Activated CD4-positive, alpha-beta T cell treated with anti-CD3 and anti-CD28 coated beads, Interleukin-2, amount 10 ng/mL, durations not matched to agents 7 days and 5 days (primary cell): ENCODE measurements at regions not wholly inside any gene's neighbourhood (a gene's known extent, or its start where the extent isn't known, plus 50 kb on each side); places are given as distances from the start of the nearest gene placed in this dataset.
"Not testable (repeated sequence)": the region's sequence is repeated elsewhere in the genome, so short reads cannot be mapped to it uniquely, and the experiment has no call there.

ENCODE experiments used
- CTCF ChIA-PET: fragments of 350-600 bp; sonication (Branson Sonifier 250); formaldehyde crosslinking; loops from one replicate; lab custom pipeline; 2021; ENCODE audit warnings: antibody characterized with exemption; lab: Charles Lee
- POLR2A ChIA-PET: fragments of 350-600 bp; sonication (Branson Sonifier 250); formaldehyde crosslinking; loops from one replicate; lab custom pipeline; 2021; ENCODE audit warnings: antibody characterized with exemption; lab: Charles Lee
- DNase-seq: peaks from one replicate; pipeline ENCODE4 v3.0.0-alpha.2; 2020
- H3K27ac Mint-ChIP-seq: one replicate; pipeline ENCODE4 v1.8.0; 2021; ENCODE audit warnings: mild to moderate bottlenecking, moderate library complexity, mixed read lengths
- H3K27me3 Mint-ChIP-seq: one replicate; pipeline ENCODE4 v1.8.0; 2021; ENCODE audit warnings: mixed read lengths
- H3K36me3 Mint-ChIP-seq: one replicate; pipeline ENCODE4 v1.8.0; 2021; ENCODE audit warnings: low read depth, mixed read lengths
- H3K4me1 Mint-ChIP-seq: one replicate; pipeline ENCODE4 v1.8.0; 2021; ENCODE audit warnings: mixed read lengths
- H3K4me3 Mint-ChIP-seq: one replicate; pipeline ENCODE4 v1.8.0; 2021; ENCODE audit warnings: mild to moderate bottlenecking, moderate library complexity, mixed read lengths
- H3K9me3 Mint-ChIP-seq: one replicate; pipeline ENCODE4 v1.8.0; 2021; ENCODE audit warnings: mixed read lengths

DNA sequence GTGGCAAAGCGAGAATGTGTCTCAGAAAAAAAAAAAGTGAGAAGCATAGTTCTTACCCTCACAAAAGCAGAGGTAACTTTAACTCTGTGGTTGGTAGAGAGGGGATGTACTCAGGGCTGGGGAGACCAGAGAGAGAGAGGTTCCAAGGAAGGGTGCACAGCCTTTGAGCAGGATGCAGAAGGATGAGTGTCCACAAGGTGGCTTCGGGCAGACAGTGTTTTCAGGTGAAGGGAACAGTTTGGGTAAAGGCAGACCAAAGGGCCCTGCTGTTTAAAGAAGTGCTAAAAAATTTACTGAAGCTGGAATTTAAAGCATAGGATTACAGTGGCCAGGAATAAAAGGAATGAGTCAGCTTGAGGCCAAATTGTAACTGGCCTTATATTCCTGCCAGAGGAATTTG is 2240.6 kb downstream of the EPHA3 start:
- H3K9me3 Mint-ChIP-seq: peaks cover 20% of the 10 kb centered on the region
- POLR2A ChIA-PET, H3K27me3 Mint-ChIP-seq, H3K4me1 Mint-ChIP-seq, H3K36me3 Mint-ChIP-seq, H3K27ac Mint-ChIP-seq, H3K4me3 Mint-ChIP-seq, DNase-seq, CTCF ChIA-PET: not testable (repeated sequence)

DNA sequence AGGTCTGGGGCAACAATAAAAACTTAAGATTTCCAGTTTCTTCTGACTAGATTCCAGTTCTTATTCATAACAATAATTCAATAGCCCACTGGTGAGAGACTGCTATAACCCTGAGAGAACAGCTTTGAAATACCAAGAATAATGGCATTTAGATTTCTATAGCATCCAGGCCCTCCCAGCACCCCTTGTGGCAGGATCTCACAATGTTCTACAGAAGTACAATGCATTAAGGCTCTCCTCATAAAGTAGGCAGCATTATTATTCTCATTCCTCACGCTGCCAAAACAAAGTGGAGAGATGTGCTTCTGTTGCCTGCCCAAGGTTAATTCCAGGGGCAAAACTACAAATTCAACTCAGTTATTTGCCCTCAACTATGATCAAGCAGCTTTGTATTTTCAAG is 2241.7 kb downstream of the EPHA3 start:
- POLR2A ChIA-PET, H3K4me1 Mint-ChIP-seq, H3K36me3 Mint-ChIP-seq, DNase-seq, H3K27ac Mint-ChIP-seq, H3K4me3 Mint-ChIP-seq, H3K27me3 Mint-ChIP-seq, CTCF ChIA-PET: not testable (repeated sequence)
- H3K9me3 Mint-ChIP-seq: peaks cover 18% of the 10 kb centered on the region

DNA sequence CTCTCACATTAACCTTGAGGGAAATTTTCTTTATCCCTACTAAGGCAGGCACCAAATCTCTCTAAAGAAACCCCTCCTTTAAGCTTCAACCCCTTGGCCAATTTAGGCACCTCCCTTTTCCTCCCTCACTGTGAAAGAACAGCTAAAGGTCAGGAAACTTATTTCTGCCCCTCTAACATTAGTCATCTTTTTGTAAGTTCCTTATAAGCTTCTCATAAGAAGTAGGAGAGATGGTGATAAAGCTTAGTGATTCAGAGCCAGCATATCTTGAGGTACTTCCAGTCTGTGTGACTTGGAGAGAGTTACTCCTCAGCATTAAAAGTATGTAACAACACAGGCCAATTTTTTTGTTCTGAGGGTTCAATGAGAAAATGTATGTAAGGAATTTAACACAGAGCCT is 2244.7 kb downstream of the EPHA3 start:
- POLR2A ChIA-PET: not testable (repeated sequence)

DNA sequence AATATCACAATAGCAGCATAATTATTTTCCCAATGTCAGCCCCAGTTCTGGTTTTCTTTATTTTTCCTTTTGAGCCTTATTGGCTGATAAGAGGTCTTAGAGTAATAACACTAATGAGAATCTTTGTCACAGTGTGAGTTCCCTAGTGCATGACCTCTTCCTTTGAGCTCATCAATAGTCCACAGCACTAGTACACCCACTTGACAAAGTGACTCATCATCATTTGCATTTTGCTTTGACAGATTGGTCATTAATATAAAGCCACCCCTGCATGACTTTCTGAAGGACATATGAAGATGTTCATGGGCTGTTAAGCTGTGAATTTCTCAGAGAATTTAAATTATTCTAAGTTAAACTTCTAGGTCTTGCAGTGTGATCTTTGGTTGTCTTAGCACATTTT is 2251.9 kb downstream of the EPHA3 start:
- H3K4me1 Mint-ChIP-seq, CTCF ChIA-PET: not testable (repeated sequence)
- peaks cover 17% of the 10 kb centered on the region for H3K9me3 Mint-ChIP-seq

More for the DNA sequence above, 2244.7 kb downstream of the EPHA3 start:
- H3K36me3 Mint-ChIP-seq, H3K4me3 Mint-ChIP-seq, H3K4me1 Mint-ChIP-seq, DNase-seq, H3K27me3 Mint-ChIP-seq, CTCF ChIA-PET, H3K27ac Mint-ChIP-seq: not testable (repeated sequence)
- peaks cover 29% of the 10 kb centered on the region for H3K9me3 Mint-ChIP-seq

DNA sequence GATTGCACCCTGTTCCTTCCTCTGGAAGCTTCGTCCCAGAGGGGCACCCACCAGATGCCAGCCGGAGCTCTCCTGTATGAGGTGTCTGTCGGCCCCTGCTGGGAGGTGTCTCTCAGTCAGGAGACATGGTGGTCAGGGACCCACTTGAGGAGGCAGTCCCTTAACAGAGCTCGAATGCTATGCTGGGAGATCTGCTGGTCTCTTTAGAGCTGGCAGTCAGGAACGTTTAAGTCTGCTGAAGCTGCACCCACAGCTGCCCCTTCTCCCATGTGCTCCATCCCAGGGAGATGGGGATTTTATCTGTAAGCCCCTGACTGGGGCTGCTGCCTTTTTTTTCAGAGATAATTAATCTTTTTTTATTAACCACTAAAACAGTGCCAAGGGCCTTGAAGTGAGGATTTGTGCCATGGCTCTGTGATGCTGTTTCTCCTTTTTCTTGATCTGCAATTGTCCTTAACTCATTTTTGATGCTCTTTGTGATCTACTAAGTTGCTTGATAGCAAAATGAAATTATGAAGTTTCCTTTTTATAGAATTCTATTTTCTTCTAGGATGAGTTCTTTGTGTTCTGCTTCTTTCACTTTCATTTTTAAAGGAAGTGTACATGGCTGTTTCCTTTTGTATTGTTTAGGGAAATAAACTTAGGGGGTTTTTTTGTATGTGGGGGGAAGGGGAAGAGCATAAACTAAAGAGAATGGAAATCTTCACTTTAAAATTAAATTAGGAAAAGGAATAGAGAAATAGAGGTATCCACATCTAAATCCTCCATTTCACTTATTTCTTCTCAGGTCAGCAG is 2275.9 kb downstream of the EPHA3 start:
- H3K27me3 Mint-ChIP-seq, CTCF ChIA-PET, H3K4me1 Mint-ChIP-seq, POLR2A ChIA-PET, DNase-seq, H3K4me3 Mint-ChIP-seq, H3K36me3 Mint-ChIP-seq: not testable (repeated sequence)
- Mint-ChIP-seq H3K27ac (peak overlapping the region; percentile 4), H3K9me3 (peaks cover 20% of the 10 kb centered on the region)

More for the DNA sequence above, 2251.9 kb downstream of the EPHA3 start:
- DNase-seq, H3K4me3 Mint-ChIP-seq, H3K27ac Mint-ChIP-seq, H3K27me3 Mint-ChIP-seq, H3K36me3 Mint-ChIP-seq, POLR2A ChIA-PET: not testable (repeated sequence)

DNA sequence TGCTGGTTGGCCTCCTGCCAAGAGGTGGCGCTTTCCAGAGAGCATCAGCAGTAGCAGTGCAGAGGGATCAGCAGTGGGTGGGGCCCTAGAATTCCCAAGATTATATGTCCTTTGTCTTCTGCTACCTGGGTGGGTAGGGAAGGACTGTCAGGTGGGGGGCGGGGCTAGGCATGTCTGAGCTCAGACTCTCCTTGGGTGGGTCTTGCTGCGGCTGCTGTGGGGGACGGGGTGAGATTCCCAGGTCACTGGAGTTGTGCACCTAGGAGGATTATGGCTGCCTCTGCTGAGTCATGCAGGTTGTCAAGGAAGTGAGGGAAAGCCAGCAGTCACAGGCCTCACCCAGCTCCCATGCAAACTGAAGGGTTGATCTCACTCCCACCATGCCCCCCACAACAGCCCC is 2296.5 kb downstream of the EPHA3 start:
- CTCF ChIA-PET, H3K4me3 Mint-ChIP-seq: not testable (repeated sequence)

DNA sequence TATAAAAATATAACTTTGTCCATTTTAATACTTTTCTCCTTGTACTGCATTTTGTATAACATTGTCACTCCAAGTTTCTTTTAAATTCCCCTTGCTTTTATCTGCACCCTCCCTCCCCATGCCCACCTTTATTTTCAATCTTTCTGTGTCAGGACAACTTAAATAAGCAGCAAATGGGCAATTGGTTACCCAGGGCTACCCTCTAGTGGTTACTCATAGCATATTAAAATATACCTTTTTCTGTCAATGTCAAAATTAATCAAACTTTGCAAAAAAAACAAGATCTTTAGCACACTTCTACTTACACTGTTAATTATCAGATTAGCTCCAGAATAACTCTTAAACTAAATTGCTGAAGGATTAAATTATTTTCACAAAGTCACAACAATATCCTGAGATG is 2334.6 kb downstream of the EPHA3 start:
- H3K27me3 Mint-ChIP-seq, POLR2A ChIA-PET, CTCF ChIA-PET, H3K9me3 Mint-ChIP-seq, H3K4me3 Mint-ChIP-seq, H3K36me3 Mint-ChIP-seq, DNase-seq, H3K27ac Mint-ChIP-seq, H3K4me1 Mint-ChIP-seq: not testable (repeated sequence)

More for the DNA sequence above, 2296.5 kb downstream of the EPHA3 start:
- H3K36me3 Mint-ChIP-seq, H3K9me3 Mint-ChIP-seq, H3K27me3 Mint-ChIP-seq, H3K4me1 Mint-ChIP-seq, H3K27ac Mint-ChIP-seq, POLR2A ChIA-PET, DNase-seq: not testable (repeated sequence)

DNA sequence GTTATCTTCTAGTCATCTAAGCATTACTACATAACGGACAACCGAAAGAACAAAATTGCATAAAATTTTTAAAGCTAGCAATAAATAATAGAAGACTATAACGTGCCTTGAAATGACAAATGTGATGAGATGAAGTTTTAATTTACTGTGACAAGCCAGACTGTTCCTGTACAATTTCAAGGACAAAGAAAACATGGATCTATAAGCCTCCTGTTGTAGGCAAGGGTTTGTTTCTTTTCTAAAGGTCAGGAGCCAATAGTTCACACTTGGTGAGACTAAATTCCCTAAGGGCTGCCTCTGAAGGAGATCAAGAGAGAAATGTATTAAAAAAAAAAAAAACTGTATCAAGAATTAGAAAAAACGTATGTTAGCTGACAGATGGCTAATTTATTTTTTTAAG is 2335.1 kb downstream of the EPHA3 start:
- H3K4me3 Mint-ChIP-seq, H3K36me3 Mint-ChIP-seq, H3K4me1 Mint-ChIP-seq, H3K9me3 Mint-ChIP-seq, H3K27ac Mint-ChIP-seq, CTCF ChIA-PET, H3K27me3 Mint-ChIP-seq, POLR2A ChIA-PET, DNase-seq: not testable (repeated sequence)

DNA sequence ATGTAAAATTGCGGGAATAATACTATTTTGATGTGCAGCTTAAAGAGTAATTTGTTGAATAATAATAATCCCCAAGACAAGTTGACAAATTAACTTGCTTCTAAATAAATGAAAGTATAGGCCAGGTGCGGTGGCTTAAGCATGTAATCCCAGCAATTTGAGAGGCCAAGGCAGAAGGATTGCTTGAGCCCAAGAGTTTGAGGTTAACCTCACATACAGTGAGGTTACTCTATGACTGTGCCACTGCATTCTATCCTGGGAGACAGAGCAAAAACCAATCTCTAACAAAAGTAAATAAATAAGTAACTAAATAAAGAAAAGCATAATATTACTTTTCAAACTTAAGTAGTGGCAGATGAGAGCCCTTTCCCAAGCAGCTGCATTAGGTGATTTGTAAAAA is 2341.0 kb downstream of the EPHA3 start:
- DNase-seq, H3K36me3 Mint-ChIP-seq, H3K27ac Mint-ChIP-seq, H3K27me3 Mint-ChIP-seq, H3K4me1 Mint-ChIP-seq, H3K4me3 Mint-ChIP-seq, H3K9me3 Mint-ChIP-seq, CTCF ChIA-PET, POLR2A ChIA-PET: not testable (repeated sequence)

DNA sequence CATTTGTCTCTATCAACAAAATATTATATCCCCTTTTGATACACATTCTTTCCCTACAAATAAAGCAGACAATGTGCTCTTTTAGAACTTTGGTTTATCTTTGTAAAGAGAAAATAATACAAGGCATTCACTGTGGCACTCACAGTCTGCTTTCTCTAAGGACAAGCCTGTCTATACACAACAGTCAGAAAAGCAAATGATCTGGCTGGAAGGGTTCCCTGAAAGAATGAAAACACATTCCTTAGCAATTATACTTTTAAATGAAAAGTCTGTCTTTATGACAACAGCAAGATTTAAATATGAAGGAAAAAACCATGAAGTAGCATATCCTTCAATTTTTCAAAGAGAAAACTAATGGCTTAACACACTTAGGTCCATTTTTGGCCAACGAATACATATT is 2359.1 kb downstream of the EPHA3 start:
- H3K4me3 Mint-ChIP-seq, H3K27me3 Mint-ChIP-seq, H3K9me3 Mint-ChIP-seq, DNase-seq, POLR2A ChIA-PET, H3K27ac Mint-ChIP-seq, H3K4me1 Mint-ChIP-seq, CTCF ChIA-PET, H3K36me3 Mint-ChIP-seq: not testable (repeated sequence)

DNA sequence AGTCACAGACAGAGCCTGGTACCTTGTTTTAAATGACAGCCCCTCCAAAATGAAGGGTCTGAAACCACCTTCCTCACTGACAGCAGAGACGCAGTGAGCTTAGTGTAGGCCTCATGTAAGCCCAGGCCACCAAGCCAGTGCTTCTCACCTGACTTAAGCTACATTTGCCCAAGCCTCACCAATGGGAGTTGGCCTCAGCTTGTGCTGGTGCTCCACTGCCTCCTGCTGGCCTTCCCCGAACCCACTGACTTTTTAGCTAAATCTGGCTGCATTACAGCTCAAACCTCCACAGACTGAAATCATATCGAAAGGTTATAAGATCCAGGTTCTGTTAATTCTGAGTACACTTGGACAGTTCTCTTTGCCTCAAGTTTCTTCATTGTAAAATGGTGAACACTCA is 2361.8 kb downstream of the EPHA3 start:
- H3K27ac Mint-ChIP-seq, H3K4me3 Mint-ChIP-seq, CTCF ChIA-PET, H3K9me3 Mint-ChIP-seq, POLR2A ChIA-PET, H3K27me3 Mint-ChIP-seq, H3K36me3 Mint-ChIP-seq, DNase-seq, H3K4me1 Mint-ChIP-seq: not testable (repeated sequence)

DNA sequence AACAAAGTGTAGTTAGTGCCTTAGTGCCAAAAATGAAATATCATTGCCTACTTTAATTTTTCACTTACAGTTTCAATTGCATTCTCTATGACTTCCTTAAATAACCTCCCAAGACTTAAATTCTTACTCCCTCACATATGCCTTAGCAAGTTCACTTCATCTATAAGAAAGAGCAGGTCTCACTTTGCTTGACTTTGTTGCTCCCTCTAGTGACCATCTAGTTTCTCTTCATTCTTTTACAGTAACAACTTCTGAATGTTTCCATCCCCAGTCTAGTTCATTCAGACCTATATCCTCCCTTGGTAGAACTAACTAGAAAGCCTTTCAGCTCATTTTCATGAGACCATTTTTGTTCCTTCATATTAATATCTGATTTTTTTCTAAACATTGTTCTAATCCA is 2377.6 kb downstream of the EPHA3 start:
- POLR2A ChIA-PET, H3K36me3 Mint-ChIP-seq, H3K4me3 Mint-ChIP-seq, H3K27ac Mint-ChIP-seq, H3K27me3 Mint-ChIP-seq, CTCF ChIA-PET, DNase-seq, H3K4me1 Mint-ChIP-seq: not testable (repeated sequence)
- peaks cover 10% of the 10 kb centered on the region for H3K9me3 Mint-ChIP-seq

DNA sequence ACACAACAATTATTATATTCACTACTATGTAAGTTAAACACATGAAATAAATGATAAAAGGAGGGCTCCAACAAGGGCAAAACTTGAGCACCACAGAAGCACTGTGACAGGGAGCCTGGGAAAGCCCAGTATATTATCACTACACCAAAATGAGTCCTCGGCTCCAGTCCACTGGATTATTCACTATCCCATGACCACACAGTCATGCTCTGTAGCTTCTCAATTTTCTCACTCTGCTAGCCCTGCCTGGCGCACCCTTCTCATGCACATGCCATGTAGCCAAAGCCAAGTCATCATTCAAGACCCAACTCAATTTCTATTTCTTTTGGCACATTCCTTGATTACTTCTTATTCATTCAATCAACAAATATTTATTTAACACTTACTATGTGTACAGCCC is 2378.5 kb downstream of the EPHA3 start:
- H3K27me3 Mint-ChIP-seq, H3K4me1 Mint-ChIP-seq, H3K36me3 Mint-ChIP-seq, DNase-seq, H3K9me3 Mint-ChIP-seq, H3K4me3 Mint-ChIP-seq, POLR2A ChIA-PET, CTCF ChIA-PET, H3K27ac Mint-ChIP-seq: not testable (repeated sequence)

DNA sequence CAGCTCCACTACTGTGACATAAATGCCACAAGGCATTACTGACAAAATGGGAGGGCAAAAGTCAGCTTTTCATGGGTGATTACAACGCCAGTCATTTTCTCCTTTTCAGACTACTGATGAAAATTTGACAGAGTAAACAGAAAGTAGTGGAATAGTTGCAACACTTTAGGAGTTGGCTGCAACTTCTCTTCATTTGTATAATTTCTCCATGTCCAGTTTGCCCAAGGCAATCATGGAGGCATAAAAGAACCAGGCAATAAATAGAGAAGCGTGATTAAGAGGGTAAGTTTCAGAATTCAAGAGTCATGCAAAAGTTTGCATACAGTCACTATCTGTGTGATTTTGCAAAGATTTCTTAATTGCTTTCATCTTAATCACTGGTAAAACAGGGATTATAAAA is 2390.3 kb downstream of the EPHA3 start:
- H3K36me3 Mint-ChIP-seq, H3K27ac Mint-ChIP-seq, CTCF ChIA-PET, DNase-seq, POLR2A ChIA-PET, H3K4me1 Mint-ChIP-seq, H3K4me3 Mint-ChIP-seq, H3K27me3 Mint-ChIP-seq: not testable (repeated sequence)
- peaks cover 14% of the 10 kb centered on the region for H3K9me3 Mint-ChIP-seq
